SK-N-SH treated with all-trans-retinoic acid at 6 μM for 48 hours (cell line): ENCODE measurements at regions not wholly inside any gene's neighbourhood (a gene's known extent, or its start where the extent isn't known, plus 50 kb on each side); places are given as distances from the start of the nearest gene placed in this dataset.

Source experiments
- ARNTL ChIP-seq: fragments of 450-650 bp; formaldehyde crosslinking; IDR thresholded peaks from 2 replicates; pipeline ENCODE4 v1.5.0; 2020; ENCODE audit warnings: low read depth, mild to moderate bottlenecking, moderate library complexity, borderline replicate concordance
- CREB5 ChIP-seq: fragments of 250-450 bp; sonication (Bioruptor Pico); IDR thresholded peaks from 2 replicates; pipeline ENCODE4 v1.5.1; 2020; ENCODE audit warnings: low read depth, mild to moderate bottlenecking, moderate library complexity
- CSRNP3 ChIP-seq: fragments of 250-450 bp; sonication (Bioruptor Pico); IDR thresholded peaks from 2 replicates; pipeline ENCODE4 v1.5.1; 2021; ENCODE audit warnings: mild to moderate bottlenecking, moderate library complexity
- GLIS3 ChIP-seq: fragments of 250-450 bp; sonication (Bioruptor Pico); IDR thresholded peaks from 2 replicates; pipeline ENCODE4 v1.5.0; 2020; ENCODE audit warnings: mild to moderate bottlenecking, moderate library complexity
- ISL1 ChIP-seq: fragments of 250-450 bp; sonication (Bioruptor Pico); IDR thresholded peaks from 2 replicates; pipeline ENCODE4 v2.1.2; 2022; ENCODE audit warnings: mild to moderate bottlenecking, moderate library complexity
- OSR1 ChIP-seq: fragments of 250-450 bp; sonication (Bioruptor Pico); IDR thresholded peaks from 2 replicates; pipeline ENCODE4 v1.8.0; 2022; ENCODE audit warnings: moderate library complexity, mild to moderate bottlenecking, inconsistent platforms
- PPARA ChIP-seq: fragments of 250-450 bp; sonication (Bioruptor Pico); IDR thresholded peaks from 2 replicates; pipeline ENCODE4 v1.5.0; 2020; ENCODE audit warnings: mild to moderate bottlenecking, borderline replicate concordance
- TOX ChIP-seq: fragments of 250-450 bp; sonication (Bioruptor Pico); IDR thresholded peaks from 2 replicates; pipeline ENCODE4 v1.8.0; 2021; ENCODE audit warnings: mild to moderate bottlenecking, moderate library complexity, borderline replicate concordance
- TSHZ2 ChIP-seq: fragments of 250-450 bp; sonication (Bioruptor Pico); IDR thresholded peaks from 2 replicates; pipeline ENCODE4 v1.5.0; 2020; ENCODE audit warnings: mild to moderate bottlenecking, moderate library complexity
- ZC3H10 ChIP-seq: fragments of 250-450 bp; sonication (Bioruptor Pico); IDR thresholded peaks from 2 replicates; pipeline ENCODE4 v1.5.1; 2021; ENCODE audit warnings: mild to moderate bottlenecking, moderate library complexity
- ZFP30 ChIP-seq: fragments of 450-650 bp; formaldehyde crosslinking; IDR thresholded peaks from 2 replicates; pipeline ENCODE4 v1.5.0; 2022; ENCODE audit warnings: mild to moderate bottlenecking, moderate library complexity
- ZNF8 ChIP-seq: fragments of 450-650 bp; formaldehyde crosslinking; IDR thresholded peaks from 2 replicates; pipeline ENCODE4 v1.5.0; 2020; ENCODE audit warnings: mild to moderate bottlenecking, moderate library complexity

- TF ChIP-seq ISL1 (CRISPR knock-in tag) (no peak), TOX (CRISPR knock-in tag) (no peak), PPARA (CRISPR knock-in tag) (no peak), ARNTL (no peak), CSRNP3 (CRISPR knock-in tag) (no peak), OSR1 (CRISPR knock-in tag) (no peak), ZC3H10 (CRISPR knock-in tag) (no peak), ZFP30 (CRISPR knock-in tag) (no peak), ZNF8 (CRISPR knock-in tag) (no peak), TSHZ2 (no peak), GLIS3 (CRISPR knock-in tag) (no peak), CREB5 (no peak)
Observed at GRCh38 chr10:108424656-108425055, 1260.2 kb upstream of the SORCS1 start.
